ENCODE measurements at regions not wholly inside any gene's neighbourhood (a gene's known extent, or its start where the extent isn't known, plus 50 kb on each side); places are given as distances from the start of the nearest gene placed in this dataset.

DNA sequence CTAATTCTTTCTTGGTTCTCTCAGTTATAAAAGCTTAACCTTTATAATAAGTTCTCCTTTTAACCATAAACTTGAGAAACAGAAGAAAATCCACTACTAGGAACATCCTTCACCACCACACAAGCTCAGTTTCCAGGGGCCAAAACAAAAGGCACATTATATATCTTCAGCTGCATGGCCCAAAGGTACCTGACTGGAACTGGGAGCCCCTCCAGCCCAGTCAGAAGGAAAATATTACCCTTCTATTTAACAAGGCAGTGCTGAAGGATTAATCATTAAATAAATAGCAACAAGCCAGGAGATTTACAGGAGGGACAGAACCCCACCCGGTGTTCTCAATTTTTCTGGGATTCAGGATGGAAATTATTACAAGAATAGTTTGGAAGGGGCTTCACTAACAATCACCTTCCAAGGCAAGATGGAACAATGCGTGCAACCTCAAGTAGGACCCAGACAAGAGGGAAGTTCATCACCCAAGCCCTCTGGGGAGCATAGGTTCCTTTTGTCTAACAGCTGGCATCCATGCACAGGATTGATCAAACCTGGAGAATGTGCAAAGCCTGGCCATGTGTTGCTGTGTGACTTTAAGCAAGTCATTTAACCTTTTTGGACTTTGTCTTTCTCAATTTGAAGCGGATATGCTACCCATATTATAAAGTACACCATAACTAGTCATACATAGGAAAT is 159.6 kb upstream of the SETBP1 start:
- DNase-seq = no peak

DNA sequence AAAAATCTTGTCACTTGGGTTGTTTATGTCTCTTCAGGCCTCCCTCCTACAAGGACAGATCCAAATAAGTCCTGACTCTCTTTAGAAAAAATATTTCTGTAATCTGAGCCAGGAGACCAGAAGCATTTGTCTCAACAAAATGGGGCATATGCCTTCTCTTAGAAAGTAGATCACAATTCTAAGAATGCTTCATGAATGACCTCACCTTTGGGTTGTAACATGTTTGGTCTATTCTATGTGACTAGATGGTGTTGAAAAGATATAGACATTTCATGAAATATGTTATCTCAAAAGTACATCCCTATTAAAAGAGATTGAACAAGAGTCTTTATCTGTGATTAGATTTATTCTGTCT is 159.0 kb upstream of the SETBP1 start:
- no peak for DNase-seq

DNA sequence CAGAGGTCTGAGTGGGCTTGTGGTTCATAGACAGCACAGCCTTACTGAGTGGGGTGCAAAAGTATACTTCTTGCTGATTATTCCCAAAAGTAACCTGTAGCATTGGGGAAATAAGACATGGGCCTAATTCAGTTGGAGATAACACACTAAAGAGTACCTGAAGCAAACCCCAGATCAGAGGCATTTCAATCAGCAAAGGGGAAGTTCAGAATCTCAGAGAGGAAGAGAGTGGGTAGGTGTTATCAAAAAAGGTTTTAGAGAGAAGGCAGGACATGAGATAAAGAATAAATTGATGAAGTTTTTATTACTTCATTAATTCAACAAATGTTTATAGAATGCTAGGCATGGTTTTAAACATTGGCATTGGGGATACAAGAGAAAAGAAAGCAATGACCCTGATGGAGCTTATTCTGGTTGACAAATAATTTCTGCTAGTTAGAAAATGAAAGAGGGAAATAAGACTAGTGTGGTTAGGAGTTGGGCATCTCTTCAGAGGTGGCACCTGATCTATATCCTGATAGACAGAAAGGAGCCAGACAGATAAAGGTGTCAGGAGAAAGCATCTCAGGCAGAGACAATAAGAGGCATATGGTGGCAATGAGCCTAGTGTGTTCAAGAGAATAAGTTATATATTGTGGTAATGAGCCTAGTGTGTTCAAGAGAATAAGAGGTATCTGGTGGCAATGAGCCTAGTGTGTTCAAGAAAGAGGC is 153.8 kb upstream of the SETBP1 start:
- DNase-seq = no peak

DNA sequence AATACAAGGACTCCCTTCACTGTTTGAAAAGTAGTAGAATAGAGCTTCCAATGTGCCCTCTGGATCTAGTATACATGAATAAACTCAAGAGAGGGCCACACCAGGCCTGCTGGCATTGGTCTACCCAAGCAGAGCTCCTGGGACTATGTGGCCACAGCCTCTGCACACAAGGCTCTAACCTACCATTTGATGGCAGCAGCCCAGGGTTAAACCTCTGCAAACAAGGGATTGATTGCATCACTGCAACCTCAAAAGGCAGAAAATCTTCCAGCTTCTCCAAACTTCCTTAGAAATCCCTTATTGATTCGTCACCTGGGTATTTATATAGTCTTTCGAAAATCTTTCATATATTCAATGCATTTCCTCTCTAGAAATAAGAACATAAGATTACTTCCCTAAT is 147.6 kb upstream of the SETBP1 start:
- DNase-seq = no peak

DNA sequence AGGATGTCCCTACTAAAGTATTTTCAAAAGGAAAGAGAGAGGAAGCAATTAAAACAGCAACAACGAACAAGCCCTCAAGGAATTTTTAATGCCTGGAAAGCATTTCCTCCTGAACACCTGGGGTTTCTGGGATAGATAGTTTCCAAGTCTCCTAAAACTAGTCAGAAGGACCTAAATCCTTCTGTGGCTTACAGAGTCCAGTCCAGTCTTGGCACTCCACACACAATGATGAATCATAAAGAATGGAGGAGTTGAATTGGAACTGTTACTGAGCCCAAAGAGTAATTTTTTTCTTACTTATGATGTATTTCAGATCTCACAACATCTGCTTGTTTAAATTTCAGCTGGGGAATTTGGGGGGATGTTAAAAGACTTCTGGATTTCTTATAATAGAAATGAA is 144.6 kb upstream of the SETBP1 start:
- peak; percentile 56 for DNase-seq

DNA sequence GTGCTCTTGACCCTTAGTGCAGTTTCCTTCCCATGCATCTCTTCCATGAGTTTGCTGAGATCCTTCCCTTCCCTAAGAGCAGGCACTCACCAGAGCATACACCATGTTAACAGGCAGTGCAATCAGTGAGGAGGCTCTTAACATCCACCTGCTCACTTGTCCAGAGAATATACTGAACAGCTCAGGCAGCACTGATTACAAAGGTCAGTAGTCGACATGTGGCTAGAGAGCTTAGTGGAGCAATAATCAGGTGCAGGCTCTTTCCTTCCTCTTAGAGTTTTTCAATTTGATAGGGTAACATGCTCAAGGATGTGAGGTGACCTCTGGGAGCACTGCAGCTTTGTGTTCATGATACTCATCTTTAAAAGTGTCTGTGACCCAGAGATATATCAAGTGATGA is 144.1 kb upstream of the SETBP1 start:
- no peak for DNase-seq

DNA sequence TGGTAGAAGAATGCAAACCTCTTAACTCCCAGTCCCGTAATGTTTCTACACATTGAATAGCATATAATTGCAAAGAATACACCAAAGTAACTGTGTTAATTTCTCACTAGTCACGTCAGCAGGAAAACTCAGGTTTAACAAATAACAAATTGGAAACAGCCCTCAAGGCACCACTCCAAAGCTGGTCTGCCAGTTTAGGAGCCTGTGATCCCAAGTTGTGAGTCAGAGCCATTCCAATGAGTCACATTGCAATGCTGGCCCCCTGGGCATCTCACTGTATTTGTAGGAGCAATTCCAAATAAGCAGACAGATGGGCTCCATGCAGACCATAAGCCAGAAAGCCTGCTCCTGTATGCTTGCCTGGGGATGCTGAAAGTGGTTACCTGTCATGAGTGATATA is 143.2 kb upstream of the SETBP1 start:
- no peak for DNase-seq

DNA sequence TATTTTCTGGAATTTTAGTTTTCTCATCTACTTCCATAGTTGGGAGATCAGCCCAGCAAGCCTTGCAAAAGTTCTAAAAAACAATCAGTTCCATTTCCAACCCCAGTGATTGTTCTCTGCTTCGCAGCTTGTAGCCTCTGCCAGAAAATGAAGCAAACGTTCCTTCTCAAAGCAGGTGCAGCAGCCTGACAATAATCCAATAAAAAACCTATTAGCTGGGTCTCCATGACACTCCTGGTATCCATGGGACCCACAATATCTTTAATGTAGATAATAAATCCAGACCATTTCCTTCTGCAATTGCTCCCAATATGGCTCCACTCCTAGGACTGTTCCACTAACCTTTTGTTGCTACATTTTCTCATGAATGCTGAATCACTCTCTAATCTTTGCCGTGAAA is 140.8 kb upstream of the SETBP1 start:
- DNase-seq = no peak

DNA sequence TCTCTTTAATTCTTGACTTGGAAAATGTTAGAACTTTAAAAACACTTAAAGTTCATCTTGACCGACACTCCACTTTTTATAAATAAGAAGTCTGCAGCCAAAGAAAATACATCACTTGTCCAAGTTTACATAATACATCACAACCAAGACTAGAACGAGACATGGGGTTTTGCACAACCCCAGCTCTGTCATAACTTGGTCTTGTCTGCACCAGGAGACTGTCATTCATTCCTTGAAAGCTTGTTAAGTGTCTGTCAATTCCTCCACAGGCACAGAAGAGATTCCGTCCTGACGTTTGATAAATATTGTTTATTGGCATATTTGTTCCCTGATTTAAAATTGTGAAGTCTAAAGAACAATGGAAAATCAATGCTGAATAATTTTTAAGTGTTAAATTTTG is 139.5 kb upstream of the SETBP1 start:
- DNase-seq = no peak

DNA sequence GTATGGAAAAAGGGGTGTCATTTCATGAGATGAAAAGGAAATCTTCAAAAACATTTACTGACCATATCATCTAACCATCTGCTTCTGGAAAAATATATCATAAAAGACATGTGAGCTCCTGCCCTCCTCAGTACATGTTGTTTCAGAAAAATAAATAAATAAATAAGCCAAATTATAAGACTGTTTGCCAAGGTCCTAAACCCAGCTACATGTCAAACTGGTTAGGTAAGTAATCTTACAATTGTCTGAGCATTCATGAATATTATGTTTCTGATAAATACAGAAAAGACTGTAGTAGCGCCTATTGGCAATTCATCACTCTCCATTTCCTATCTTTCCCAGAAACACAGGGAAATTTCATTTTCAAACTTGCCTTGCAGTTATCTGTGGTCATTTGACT is 138.9 kb upstream of the SETBP1 start:
- DNase-seq = no peak

DNA sequence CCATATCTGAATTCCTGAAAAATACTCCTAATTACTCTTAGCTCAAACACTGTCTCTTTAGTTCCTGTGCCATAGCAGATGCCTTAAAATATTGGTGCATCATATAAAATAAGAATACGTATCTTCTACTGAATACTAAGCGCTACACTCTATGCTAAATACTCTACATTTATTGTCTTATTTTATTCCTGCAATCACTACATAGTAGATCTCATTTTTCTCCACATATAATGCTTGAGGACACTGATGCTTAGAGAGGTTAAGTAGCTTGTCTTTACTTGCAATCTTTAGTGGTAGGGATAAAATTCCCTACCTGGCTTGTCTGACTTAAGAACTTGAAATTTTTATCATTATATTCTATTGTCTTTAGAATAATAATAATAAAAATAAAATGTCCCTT is 137.3 kb upstream of the SETBP1 start:
- no peak for DNase-seq

DNA sequence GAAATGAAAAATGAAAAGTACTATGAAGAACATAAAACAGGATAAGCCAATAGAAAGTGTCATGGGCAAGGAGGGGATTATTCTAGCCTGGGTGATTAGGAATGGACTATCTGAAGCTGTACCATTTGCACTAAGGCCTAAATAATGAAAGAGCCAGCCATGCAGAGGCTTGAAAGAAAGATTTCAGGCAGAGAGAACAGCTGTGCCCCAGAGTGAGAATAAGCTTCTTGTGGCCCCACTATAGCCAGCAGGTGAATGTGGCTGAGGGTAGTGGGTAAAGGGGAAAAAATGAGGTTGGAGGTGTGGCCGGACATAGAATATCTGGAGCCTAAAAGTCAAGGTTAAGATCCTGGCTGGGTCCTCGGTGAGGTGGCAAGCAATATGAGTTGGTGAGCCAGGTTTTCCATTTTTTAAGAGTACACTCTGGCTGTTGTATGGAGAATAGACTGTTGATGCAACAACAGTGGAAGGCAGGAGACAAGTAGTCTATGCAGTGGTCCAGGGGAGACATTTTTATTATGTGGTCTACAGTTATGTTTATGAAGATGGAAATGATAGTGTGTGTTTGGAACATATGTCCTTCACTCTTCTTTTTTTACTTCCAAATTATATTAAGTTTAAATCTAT is 135.2 kb upstream of the SETBP1 start:
- DNase-seq = no peak

DNA sequence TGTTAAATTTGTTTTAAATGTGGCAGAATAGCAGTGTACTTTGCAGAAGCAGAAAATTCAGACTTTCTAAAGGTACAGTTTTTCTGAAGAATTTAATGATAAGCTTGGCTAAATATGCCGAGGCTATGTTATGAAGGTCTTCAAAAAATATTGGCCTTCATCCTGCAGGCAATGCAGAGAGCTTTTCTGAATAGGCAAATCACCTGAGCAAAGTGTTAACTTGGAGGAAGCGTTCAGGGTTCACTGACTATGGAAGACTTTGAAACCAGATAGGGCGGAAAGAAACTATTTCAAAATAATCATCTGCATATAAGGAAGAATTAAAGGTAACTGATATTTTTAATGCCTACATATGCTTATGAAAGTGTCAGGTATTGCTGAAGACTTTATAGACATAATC is 133.7 kb upstream of the SETBP1 start:
- no peak for DNase-seq

DNA sequence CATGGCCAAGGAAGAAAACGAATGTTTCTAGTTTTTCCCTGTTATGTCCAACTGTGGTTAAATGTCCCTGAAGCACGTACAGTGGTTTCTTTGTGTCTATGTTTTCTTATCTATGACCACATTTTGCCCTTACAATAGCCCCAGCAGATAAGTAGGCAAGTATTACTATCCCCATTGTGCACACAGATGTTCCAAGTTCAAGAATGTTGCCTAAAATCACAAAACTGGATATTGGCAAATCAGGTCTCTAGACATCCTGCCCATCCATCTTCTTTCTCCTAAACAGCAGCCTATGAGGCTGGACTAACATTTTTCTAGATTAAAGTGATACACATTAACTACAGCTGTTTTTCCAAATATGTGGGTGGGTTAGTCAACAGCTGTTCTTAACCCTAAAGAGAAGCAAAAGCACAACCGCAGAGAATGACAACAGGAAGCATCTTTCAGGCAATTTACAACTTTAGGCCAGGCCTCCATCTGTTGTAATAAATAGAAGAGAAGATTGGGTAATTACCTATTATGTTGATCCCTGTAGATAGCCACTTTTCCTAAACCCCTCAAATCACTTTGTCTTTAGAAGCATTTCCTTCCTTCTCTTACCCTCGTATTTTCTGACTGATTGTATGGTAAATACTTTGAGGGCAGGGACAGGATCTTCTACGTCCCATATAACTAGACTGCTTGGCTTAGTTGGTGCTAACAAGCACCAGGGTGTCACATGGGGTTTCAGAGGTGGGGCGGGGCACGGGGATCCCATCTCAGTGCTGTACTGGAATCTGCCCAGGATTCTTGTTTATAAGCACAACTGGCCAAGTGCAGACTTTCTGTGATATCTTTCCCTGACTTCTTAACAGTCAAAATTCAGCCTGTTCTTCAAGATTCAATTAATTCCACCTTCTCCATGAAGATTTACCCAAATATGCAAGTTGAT is 132.1 kb upstream of the SETBP1 start:
- no peak for DNase-seq

DNA sequence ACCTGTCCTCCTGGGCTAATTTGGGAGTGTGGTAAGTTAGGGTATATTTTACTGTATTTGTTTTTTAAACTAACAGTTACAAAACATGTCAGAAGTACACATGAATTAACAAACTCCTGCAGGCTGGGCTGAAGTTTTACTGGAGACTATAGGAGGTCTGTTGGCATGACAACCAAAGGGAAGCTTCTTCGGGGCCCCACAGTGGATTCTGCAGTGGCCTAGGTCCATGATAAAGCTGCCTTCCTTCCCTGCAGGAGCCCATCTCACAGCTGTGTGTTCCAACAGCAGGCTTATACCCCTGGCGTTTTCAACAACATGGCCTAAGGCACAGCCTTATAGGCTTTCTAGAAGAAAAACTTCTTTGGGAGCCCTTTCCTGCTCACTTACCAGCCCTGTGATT is 128.0 kb upstream of the SETBP1 start:
- DNase-seq = no peak

DNA sequence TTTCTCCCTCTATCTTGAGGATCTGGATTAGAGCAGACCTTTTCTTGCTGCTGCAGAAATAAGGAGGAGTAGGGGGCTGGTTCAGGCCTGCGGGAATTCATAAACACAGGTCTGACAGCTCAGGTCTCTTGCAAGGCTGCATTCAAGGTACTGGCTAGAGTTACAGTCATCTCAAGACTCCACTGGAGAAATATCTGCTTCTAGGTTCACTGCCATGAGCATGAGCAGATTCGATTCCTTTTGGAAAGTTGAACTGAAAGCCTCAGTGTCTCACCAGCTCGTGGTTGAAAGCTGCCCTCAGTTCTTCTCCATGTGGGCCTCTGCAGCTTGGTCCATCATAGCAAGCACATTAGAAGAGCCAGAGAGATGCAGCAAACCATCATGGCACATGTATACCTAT is 124.4 kb upstream of the SETBP1 start:
- DNase-seq = no peak

DNA sequence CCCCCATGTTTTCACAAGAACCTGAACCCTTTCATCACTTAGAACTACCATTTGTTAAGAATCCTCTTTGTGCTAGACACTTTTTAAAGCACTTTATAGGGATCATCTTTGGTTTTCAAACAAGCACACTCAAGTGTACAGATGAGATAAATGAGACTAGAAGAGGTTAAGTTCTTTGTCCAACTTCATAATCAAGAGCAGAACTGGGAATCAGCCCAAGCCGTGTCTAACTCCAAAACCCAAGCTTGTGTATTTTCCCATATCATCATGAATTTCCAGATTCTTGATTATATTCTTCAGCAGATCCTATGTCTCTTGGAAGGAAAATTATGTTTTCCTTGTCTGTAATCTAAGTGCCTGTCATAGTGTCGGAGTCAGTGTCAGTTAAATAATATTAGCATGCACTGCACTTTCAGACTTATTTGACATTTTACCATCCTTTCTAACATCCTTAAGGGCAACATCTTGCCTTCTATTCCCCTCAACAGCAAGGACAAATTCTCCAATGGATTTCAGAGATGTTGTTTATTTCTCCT is 123.0 kb upstream of the SETBP1 start:
- DNase-seq = peak; percentile 45

DNA sequence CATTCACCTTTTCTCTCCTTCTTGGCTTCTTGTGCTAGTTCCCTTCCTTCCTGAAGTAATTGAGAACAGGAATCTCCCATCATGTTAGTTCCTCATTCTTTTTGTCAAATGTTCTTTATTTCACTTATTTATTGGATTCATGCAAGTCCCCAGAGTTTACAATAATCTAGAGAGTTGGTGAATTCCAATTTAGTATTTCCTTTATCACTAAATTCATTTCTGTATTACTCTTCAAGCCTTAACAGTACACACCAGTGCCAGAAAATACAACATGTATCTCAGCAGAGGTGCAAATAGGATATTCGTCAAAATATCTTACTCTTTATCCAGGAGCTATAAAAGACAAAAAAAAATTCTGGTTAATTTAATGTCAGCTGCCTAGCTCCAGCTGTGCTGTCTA is 121.9 kb upstream of the SETBP1 start:
- no peak for DNase-seq

DNA sequence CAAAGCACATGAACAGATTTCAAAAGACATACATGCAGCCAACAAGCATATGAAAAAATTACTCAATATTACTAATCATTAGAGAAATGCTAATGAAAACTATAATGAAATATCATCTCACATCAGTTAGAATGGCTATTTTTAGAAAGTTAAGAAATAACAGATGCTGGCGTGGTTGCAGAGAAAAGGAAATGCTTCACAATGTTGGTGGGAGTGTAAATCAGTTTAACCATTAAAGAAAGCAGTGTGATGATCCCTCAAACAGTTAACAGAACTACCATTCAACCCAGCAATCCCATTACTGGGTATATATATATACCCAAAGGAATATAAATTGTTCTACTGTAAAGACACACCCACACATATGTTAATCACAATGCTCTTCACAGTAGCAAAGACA is 117.7 kb upstream of the SETBP1 start:
- DNase-seq = no peak

DNA sequence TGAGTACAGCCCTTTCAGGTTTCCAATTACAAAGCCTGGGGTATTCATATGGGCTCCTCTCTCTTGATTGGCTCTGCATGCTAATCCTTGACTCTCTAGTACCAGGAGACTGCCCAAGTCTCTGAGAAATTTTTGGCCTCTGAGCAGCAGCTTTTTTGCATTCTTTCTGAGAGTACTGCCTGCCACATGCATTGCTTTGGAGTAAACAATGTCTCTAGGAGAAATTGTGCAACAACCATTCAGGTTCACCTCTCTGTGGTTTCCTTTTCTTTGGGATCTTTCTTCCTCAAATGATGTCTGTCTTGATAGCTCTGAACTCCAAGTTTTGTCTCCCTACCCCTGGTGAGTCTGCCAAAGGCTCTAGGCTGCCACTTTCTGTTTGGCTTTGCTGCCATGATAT is 115.8 kb upstream of the SETBP1 start:
- no peak for DNase-seq

DNA sequence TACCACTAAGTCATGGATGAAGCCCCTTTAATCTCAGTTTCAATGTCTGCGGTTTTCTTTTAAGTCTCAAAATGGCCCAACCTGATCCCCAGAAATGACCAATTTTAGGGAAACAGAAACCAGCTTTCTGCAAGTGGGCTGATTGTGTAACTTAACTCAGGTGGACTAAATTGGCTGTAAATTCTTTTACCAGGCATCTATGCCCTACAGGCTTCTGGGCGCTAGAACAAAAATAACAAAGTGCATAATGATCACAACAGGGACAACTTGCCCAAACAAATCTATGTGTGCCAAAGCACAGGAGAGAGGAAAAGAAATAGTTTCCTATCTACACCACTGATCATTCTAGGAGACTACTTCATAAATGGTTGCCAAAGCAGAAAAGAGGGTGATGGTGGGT is 112.3 kb upstream of the SETBP1 start:
- no peak for DNase-seq

DNA sequence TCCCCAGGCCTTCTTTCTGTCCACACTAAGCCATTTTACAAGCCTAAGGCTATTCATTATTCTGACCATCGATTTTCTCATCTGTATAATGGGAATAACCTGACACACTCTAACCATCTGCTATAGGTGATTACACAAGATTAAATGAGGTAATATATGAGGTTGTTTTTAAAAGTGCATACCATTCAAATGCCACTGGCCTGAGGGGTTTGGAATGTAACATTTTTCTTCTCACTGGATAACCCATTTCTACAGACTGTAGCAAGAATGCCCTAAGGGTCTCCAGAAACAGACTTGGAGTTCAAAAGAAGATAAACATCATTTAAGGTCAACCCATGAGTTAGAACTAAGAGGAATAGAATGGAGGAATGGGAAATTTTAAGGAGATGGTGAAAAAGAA is 111.7 kb upstream of the SETBP1 start:
- DNase-seq = no peak

DNA sequence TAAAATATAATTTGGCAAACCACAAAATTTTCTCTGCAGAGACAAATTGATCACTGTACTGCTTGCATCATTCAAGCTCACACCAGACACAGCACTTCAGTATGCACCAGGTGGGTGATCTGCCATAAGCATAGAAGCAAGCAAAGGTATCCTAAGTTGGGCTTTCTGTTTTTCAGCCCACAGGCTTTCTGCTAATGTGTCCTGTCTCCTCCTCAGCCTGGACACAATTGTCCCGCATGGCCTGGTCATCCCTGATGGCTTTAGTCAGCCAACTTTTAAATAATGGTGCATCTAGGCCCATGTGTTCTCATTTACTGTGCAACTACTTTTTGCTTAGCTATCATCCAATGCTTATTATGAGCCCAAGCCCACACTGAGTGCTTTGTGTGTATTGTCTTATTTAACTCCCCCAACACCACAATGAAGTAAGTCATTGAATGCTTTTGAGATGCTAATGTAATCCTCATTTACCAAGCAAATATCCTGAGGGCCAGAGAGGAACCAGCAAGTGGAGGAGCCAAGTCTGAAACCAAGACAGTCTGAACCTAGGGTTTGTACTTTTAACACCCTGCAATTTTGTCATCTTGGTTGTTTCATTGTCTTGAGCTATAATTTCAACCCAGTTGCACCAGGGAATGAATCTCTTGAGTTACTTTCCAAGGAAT is 111.2 kb upstream of the SETBP1 start:
- no peak for DNase-seq

All from femur (tissue), 1 donor.